SK-N-SH (cell line): ENCODE measurements at regions not wholly inside any gene's neighbourhood (a gene's known extent, or its start where the extent isn't known, plus 50 kb on each side); places are given as distances from the start of the nearest gene placed in this dataset.
"Not testable (repeated sequence)": the region's sequence is repeated elsewhere in the genome, so short reads cannot be mapped to it uniquely, and the experiment has no call there.

Experiments
- CTCF ChIP-seq: fragments of 200-600 bp; sonication (generic); IDR thresholded peaks from 2 replicates; pipeline ENCODE4 v1.6.1; 2017; ENCODE audit warnings: antibody characterized with exemption, mild to moderate bottlenecking, moderate library complexity
- EZH2phosphoT487 ChIP-seq: fragments of 200-600 bp; sonication (generic); IDR thresholded peaks from 2 replicates; pipeline ENCODE4 v1.6.1; 2017; ENCODE audit warnings: low read depth, mixed run types, mild to moderate bottlenecking, antibody characterized with exemption, moderate library complexity, borderline replicate concordance
- MAX ChIP-seq: IDR thresholded peaks from 2 replicates; pipeline ENCODE4 v1.4.0; 2012; ENCODE audit warnings: low read depth
- RAD21 ChIP-seq: IDR thresholded peaks from 2 replicates; pipeline ENCODE4 v1.6.1; 2012; ENCODE audit warnings: mild to moderate bottlenecking, low read length
- USF1 ChIP-seq: IDR thresholded peaks from 2 replicates; pipeline ENCODE4 v1.4.0; 2012; ENCODE audit warnings: low read depth, borderline replicate concordance
- USF2 ChIP-seq: fragments of 150-350 bp; IDR thresholded peaks from 2 replicates; pipeline ENCODE4 v1.6.1; 2017; ENCODE audit warnings: antibody characterized with exemption, low read length, low read depth, borderline replicate concordance

GRCh38 chrX:92100095-92100494, 320.9 kb downstream of the PCDH11X start:
- not testable (repeated sequence) for TF ChIP-seq USF2, CTCF, RAD21, MAX, USF1, EZH2phosphoT487
